ENCODE measurements at regions not wholly inside any gene's neighbourhood (a gene's known extent, or its start where the extent isn't known, plus 50 kb on each side); places are given as distances from the start of the nearest gene placed in this dataset.
"Not testable (repeated sequence)": the region's sequence is repeated elsewhere in the genome, so short reads cannot be mapped to it uniquely, and the experiment has no call there.

DNA sequence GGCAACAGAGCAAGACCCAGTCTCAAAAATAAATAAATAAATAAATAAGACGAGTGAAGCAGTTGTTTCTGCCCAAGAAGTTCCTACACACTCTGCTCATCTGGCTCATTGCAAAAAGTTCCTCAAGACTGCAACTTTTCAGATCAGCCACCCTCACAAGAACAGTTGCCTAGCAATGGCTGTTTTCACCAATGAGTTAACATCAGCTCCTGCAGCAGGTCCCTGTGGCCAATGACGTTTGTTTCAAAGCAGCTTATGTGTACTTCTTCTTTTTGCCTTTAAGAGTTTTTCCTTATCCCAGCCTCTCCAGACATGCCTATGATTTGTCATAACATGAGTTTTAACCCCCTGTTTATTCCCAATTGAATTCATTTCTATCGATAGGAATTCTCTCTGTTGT, 118.4 kb upstream of the SPRED1 start:
- Histone ChIP-seq H3K4me1 (ENCODE audit: control insufficient read depth, insufficient read depth, low read length, poor library complexity, severe bottlenecking) (no peaks in the 10 kb centered on the region), H3K27me3 (replicated peaks; ENCODE audit: control insufficient read depth, insufficient read depth, low read length, poor library complexity, severe bottlenecking) (no peaks in the 10 kb centered on the region), H3K4me3 (ENCODE audit: insufficient read depth, low read depth, low read length, poor library complexity, severe bottlenecking) (no peak overlapping the region), H3K27ac (ENCODE audit: insufficient read depth, low read length, poor library complexity, severe bottlenecking) (no peak overlapping the region), H3K9me3 (ENCODE audit: control insufficient read depth, low read length) (no peaks in the 10 kb centered on the region), H3K36me3 (ENCODE audit: control insufficient read depth, insufficient read depth, low read length) (no peaks in the 10 kb centered on the region)
- DNase-seq: no peak

DNA sequence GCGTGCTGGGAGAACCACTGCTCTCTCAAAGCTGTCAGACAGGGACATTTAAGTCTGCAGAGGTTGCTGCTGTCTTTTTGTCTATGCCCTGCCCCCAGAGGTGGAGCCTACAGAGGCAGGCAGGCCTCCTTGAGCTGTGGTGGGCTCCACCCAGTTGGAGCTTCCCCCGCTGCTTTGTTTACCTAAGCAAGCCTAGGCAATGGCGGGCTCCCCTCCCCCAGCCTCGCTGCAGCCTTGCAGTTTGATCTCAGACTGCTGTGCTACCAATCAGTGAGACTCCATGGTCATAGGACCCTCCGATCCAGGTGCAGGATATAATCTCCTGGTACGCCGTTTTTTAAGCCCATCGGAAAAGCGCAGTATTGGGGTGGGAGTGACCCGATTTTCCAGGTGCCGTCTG, 110.4 kb upstream of the SPRED1 start:
- not testable (repeated sequence) for H3K27ac ChIP-seq (ENCODE audit: insufficient read depth, low read length, poor library complexity, severe bottlenecking); H3K36me3 ChIP-seq (ENCODE audit: control insufficient read depth, insufficient read depth, low read length); H3K4me1 ChIP-seq (ENCODE audit: control insufficient read depth, insufficient read depth, low read length, poor library complexity, severe bottlenecking)

DNA sequence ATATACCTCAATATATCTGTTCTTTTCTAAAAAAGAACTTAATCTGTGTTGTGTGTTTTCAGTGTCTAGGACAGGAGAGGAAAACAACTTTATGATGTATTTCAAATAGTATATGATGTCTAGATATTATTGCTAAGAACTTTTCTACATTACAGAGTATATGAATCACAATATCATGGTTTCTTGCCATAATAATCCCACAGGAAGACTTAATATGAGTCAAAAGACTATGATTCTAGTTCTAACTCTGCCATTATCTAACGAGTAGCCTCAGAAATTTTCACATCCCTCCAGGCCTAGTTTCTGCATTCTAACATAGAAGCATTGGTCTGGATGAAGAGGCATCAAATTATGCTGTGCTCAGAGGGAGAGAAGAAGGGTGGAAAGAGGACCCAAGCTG, 107.7 kb upstream of the SPRED1 start:
- H3K4me3 ChIP-seq (ENCODE audit: insufficient read depth, low read depth, low read length, poor library complexity, severe bottlenecking): no peak overlapping the region
- no peak for DNase-seq
- no peaks in the 10 kb centered on the region for H3K27me3 ChIP-seq (replicated peaks; ENCODE audit: control insufficient read depth, insufficient read depth, low read length, poor library complexity, severe bottlenecking)
- no peak overlapping the region for H3K27ac ChIP-seq (ENCODE audit: insufficient read depth, low read length, poor library complexity, severe bottlenecking)
- no peaks in the 10 kb centered on the region for H3K4me1 ChIP-seq (ENCODE audit: control insufficient read depth, insufficient read depth, low read length, poor library complexity, severe bottlenecking)
- H3K9me3 ChIP-seq (ENCODE audit: control insufficient read depth, low read length): no peaks in the 10 kb centered on the region
- H3K36me3 ChIP-seq (ENCODE audit: control insufficient read depth, insufficient read depth, low read length): no peaks in the 10 kb centered on the region

More for the DNA sequence above, 110.4 kb upstream of the SPRED1 start:
- DNase-seq; H3K9me3 ChIP-seq (ENCODE audit: control insufficient read depth, low read length); H3K4me3 ChIP-seq (ENCODE audit: insufficient read depth, low read depth, low read length, poor library complexity, severe bottlenecking); H3K27me3 ChIP-seq (replicated peaks; ENCODE audit: control insufficient read depth, insufficient read depth, low read length, poor library complexity, severe bottlenecking): not testable (repeated sequence)

DNA sequence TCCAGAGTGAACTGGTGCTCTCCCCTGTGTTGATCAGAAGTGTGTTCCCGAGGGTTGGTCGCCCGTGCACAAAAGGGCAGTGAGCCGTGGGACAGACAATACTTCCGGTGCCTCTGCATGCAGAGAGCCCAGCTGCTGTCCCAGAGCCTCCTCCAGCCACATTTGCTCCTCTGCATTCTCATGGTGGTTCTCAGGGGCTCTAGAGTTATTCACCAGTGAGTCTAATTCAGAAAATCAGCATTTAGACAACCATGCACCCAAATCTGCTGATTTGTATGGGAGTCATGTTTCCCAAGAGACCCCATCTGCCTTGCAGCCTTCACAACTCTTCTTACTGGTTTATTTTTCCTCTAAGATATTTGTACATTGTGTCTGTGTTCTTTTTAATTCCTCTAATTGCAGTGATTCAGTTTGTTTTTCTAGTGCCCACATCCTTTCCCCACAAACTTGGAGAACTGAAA, 107.0 kb upstream of the SPRED1 start:
- Histone ChIP-seq H3K27me3 (replicated peaks; ENCODE audit: control insufficient read depth, insufficient read depth, low read length, poor library complexity, severe bottlenecking) (no peaks in the 10 kb centered on the region), H3K27ac (ENCODE audit: insufficient read depth, low read length, poor library complexity, severe bottlenecking) (no peak overlapping the region), H3K4me1 (ENCODE audit: control insufficient read depth, insufficient read depth, low read length, poor library complexity, severe bottlenecking) (no peaks in the 10 kb centered on the region), H3K4me3 (ENCODE audit: insufficient read depth, low read depth, low read length, poor library complexity, severe bottlenecking) (no peak overlapping the region), H3K9me3 (ENCODE audit: control insufficient read depth, low read length) (peaks cover 1% of the 10 kb centered on the region), H3K36me3 (ENCODE audit: control insufficient read depth, insufficient read depth, low read length) (no peaks in the 10 kb centered on the region)
- no peak for DNase-seq

DNA sequence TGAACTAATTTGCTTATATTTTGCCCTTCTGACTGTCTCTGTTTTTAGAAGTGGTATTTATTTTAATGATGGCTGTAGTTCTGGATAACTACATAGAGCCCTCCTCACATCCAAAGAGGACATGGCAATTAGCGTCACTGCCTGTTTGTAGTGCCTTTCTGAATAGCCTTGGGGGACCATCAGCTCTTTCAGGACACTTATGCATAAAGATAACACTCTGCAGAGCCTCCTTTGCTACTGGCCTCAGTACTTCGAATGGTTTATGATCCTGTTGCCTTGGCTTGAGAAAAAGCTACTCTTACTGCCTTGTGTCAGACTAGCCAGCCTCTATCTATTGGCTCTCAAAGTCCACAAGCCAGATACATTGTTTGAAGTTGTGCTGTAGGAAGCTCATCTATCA, 105.4 kb upstream of the SPRED1 start:
- peaks cover 7% of the 10 kb centered on the region for H3K9me3 ChIP-seq (ENCODE audit: control insufficient read depth, low read length)
- DNase-seq: no peak
- H3K4me3 ChIP-seq (ENCODE audit: insufficient read depth, low read depth, low read length, poor library complexity, severe bottlenecking): no peak overlapping the region
- no peaks in the 10 kb centered on the region for H3K4me1 ChIP-seq (ENCODE audit: control insufficient read depth, insufficient read depth, low read length, poor library complexity, severe bottlenecking)
- no peak overlapping the region for H3K27ac ChIP-seq (ENCODE audit: insufficient read depth, low read length, poor library complexity, severe bottlenecking)
- H3K36me3 ChIP-seq (ENCODE audit: control insufficient read depth, insufficient read depth, low read length): no peaks in the 10 kb centered on the region
- no peaks in the 10 kb centered on the region for H3K27me3 ChIP-seq (replicated peaks; ENCODE audit: control insufficient read depth, insufficient read depth, low read length, poor library complexity, severe bottlenecking)

DNA sequence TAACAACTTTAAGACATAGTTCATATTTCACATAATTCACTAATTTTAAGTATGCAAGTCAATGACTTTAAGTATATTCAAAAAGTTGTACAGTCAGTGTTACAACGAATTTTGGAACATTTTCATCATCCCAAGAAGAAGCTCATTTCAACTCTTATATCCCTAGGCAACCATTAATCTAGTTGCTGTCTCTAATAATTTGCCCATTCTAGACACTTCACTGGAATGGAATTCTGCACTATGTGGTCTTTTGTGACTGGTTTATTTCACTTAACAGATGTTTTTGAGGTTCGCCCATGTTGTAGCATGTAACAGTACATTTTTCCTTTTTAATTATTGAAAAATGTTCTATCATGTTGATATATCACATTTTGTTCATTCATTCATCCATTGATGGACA, 104.2 kb upstream of the SPRED1 start:
- H3K9me3 ChIP-seq (ENCODE audit: control insufficient read depth, low read length): peaks cover 7% of the 10 kb centered on the region
- no peaks in the 10 kb centered on the region for H3K4me1 ChIP-seq (ENCODE audit: control insufficient read depth, insufficient read depth, low read length, poor library complexity, severe bottlenecking)
- H3K27me3 ChIP-seq (replicated peaks; ENCODE audit: control insufficient read depth, insufficient read depth, low read length, poor library complexity, severe bottlenecking): no peaks in the 10 kb centered on the region
- H3K4me3 ChIP-seq (ENCODE audit: insufficient read depth, low read depth, low read length, poor library complexity, severe bottlenecking): no peak overlapping the region
- H3K36me3 ChIP-seq (ENCODE audit: control insufficient read depth, insufficient read depth, low read length): no peaks in the 10 kb centered on the region
- DNase-seq: no peak
- no peak overlapping the region for H3K27ac ChIP-seq (ENCODE audit: insufficient read depth, low read length, poor library complexity, severe bottlenecking)

DNA sequence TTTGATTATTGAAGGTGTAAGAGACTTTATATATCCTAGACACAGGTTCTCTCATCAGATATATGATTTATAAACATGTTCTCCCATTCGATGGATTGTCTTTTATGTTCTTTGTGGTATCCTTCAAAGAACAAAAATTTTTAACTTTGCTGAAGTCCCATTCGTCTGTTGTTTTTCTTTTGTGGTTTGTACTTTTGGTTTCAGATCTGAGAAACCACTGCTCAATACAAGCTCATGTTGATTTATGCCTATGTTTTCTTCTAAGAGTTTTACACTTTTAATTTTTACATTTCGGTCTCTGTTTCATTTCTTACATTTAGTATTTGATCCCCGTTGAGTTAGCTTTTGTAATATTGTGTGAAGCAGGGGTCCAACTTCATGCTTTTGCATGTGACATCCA, 103.3 kb upstream of the SPRED1 start:
- Histone ChIP-seq H3K27ac (ENCODE audit: insufficient read depth, low read length, poor library complexity, severe bottlenecking) (no peak overlapping the region), H3K4me3 (ENCODE audit: insufficient read depth, low read depth, low read length, poor library complexity, severe bottlenecking) (no peak overlapping the region), H3K9me3 (ENCODE audit: control insufficient read depth, low read length) (peaks cover 7% of the 10 kb centered on the region), H3K36me3 (ENCODE audit: control insufficient read depth, insufficient read depth, low read length) (no peaks in the 10 kb centered on the region), H3K4me1 (ENCODE audit: control insufficient read depth, insufficient read depth, low read length, poor library complexity, severe bottlenecking) (no peaks in the 10 kb centered on the region), H3K27me3 (replicated peaks; ENCODE audit: control insufficient read depth, insufficient read depth, low read length, poor library complexity, severe bottlenecking) (no peaks in the 10 kb centered on the region)
- no peak for DNase-seq

DNA sequence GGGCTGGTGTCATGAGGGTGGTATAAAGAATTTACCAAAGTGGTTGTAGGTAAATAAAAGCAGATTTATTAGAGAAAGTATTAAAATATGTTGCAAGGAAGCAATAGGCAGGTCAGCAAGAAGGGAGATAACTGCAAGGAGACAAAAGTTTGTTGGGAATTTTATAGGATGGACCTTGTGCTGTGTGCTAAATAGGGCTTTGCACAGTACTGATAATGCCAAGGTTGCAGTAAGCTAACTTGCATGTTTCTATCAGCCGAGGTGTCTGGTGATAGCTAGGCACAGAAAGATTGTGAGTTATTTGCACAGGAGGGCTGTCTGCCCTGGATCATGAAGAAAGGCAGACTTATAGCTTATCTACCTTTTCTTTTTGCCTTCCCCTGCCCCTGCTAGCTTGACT, 102.5 kb upstream of the SPRED1 start:
- Histone ChIP-seq H3K9me3 (ENCODE audit: control insufficient read depth, low read length) (peaks cover 7% of the 10 kb centered on the region), H3K27ac (ENCODE audit: insufficient read depth, low read length, poor library complexity, severe bottlenecking) (no peak overlapping the region), H3K36me3 (ENCODE audit: control insufficient read depth, insufficient read depth, low read length) (no peaks in the 10 kb centered on the region), H3K27me3 (replicated peaks; ENCODE audit: control insufficient read depth, insufficient read depth, low read length, poor library complexity, severe bottlenecking) (no peaks in the 10 kb centered on the region), H3K4me1 (ENCODE audit: control insufficient read depth, insufficient read depth, low read length, poor library complexity, severe bottlenecking) (no peaks in the 10 kb centered on the region), H3K4me3 (ENCODE audit: insufficient read depth, low read depth, low read length, poor library complexity, severe bottlenecking) (no peak overlapping the region)
- DNase-seq: no peak

DNA sequence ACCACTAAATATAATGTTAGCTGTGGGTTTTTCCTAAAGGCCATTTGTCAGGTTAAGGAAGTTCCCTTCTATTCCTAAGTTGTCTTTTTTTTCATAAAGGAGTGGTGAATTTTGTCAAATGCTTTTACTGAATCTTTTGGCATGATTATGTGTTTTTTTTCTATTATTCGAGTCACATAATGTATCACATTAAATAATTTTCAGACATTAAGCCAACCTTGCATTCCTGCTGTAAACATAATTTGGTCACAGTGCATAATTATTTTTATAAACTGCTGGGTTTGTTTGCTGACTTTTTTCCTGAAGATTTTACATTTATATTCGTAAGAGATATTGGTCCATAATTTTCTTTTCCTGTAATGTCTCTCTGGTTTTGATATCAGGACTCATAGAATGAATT, 101.8 kb upstream of the SPRED1 start:
- H3K36me3 ChIP-seq (ENCODE audit: control insufficient read depth, insufficient read depth, low read length): no peaks in the 10 kb centered on the region
- DNase-seq: no peak

DNA sequence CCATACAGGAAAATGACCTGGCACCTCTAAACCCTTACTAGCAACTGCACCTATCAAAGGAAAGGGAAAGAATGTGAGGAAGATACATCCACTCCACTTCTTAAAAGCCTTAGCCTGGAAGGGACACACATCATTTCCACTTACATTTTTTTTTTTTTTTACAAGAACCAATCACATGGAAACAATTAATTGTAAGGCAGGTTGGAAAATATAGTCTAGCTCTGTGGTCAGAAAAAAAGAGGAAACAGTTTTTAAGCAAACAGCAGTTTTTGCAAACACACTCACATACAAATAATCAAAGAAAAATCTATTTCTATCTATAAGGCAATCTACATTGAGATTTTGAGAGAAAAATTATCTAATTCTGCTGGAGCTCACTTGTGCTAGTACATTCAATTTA, 98.9 kb upstream of the SPRED1 start:
- Histone ChIP-seq H3K4me3 (ENCODE audit: insufficient read depth, low read depth, low read length, poor library complexity, severe bottlenecking) (no peak overlapping the region), H3K36me3 (ENCODE audit: control insufficient read depth, insufficient read depth, low read length) (no peaks in the 10 kb centered on the region), H3K4me1 (ENCODE audit: control insufficient read depth, insufficient read depth, low read length, poor library complexity, severe bottlenecking) (no peaks in the 10 kb centered on the region), H3K27ac (ENCODE audit: insufficient read depth, low read length, poor library complexity, severe bottlenecking) (no peak overlapping the region), H3K27me3 (replicated peaks; ENCODE audit: control insufficient read depth, insufficient read depth, low read length, poor library complexity, severe bottlenecking) (no peaks in the 10 kb centered on the region), H3K9me3 (ENCODE audit: control insufficient read depth, low read length) (peaks cover 7% of the 10 kb centered on the region)
- DNase-seq: no peak

More for the DNA sequence above, 101.8 kb upstream of the SPRED1 start:
- no peak overlapping the region for H3K4me3 ChIP-seq (ENCODE audit: insufficient read depth, low read depth, low read length, poor library complexity, severe bottlenecking)
- no peak overlapping the region for H3K27ac ChIP-seq (ENCODE audit: insufficient read depth, low read length, poor library complexity, severe bottlenecking)
- no peaks in the 10 kb centered on the region for H3K4me1 ChIP-seq (ENCODE audit: control insufficient read depth, insufficient read depth, low read length, poor library complexity, severe bottlenecking)
- no peaks in the 10 kb centered on the region for H3K27me3 ChIP-seq (replicated peaks; ENCODE audit: control insufficient read depth, insufficient read depth, low read length, poor library complexity, severe bottlenecking)
- peaks cover 7% of the 10 kb centered on the region for H3K9me3 ChIP-seq (ENCODE audit: control insufficient read depth, low read length)

DNA sequence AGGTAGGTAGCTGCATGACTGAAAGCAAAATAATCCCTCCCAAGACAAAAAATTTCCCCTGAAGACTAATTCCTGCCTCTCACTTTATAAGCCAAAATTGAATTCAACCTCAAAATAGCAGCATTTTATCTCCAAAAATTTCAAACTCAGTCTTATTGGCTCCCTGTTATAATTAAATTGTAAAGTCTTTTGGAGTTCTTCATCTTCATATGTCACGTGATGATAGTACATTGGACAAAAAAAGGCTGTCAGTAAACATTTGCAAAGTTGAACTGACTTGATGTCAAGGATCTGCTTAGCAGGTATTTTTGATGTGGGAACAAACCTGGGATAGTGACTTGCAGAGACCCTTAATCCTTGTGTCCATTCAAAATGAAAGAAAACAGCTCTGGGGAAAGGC, 98.4 kb upstream of the SPRED1 start:
- no peaks in the 10 kb centered on the region for H3K4me1 ChIP-seq (ENCODE audit: control insufficient read depth, insufficient read depth, low read length, poor library complexity, severe bottlenecking)
- H3K9me3 ChIP-seq (ENCODE audit: control insufficient read depth, low read length): peaks cover 7% of the 10 kb centered on the region
- no peak overlapping the region for H3K27ac ChIP-seq (ENCODE audit: insufficient read depth, low read length, poor library complexity, severe bottlenecking)
- no peak overlapping the region for H3K4me3 ChIP-seq (ENCODE audit: insufficient read depth, low read depth, low read length, poor library complexity, severe bottlenecking)
- no peaks in the 10 kb centered on the region for H3K27me3 ChIP-seq (replicated peaks; ENCODE audit: control insufficient read depth, insufficient read depth, low read length, poor library complexity, severe bottlenecking)
- DNase-seq: no peak
- H3K36me3 ChIP-seq (ENCODE audit: control insufficient read depth, insufficient read depth, low read length): no peaks in the 10 kb centered on the region

Measured in effector memory CD4-positive, alpha-beta T cell (primary cell).